SK-N-SH (cell line): ENCODE measurements at regions not wholly inside any gene's neighbourhood (a gene's known extent, or its start where the extent isn't known, plus 50 kb on each side); places are given as distances from the start of the nearest gene placed in this dataset.

Source experiments
- CTCF ChIA-PET: fragments of 300-600, 350-600 bp; formaldehyde crosslinking; extraction: SDS; loops from one replicate; lab custom pipeline; 2021; lab: Yijun Ruan, JAX
- POLR2A ChIA-PET: fragments of 350-600 bp; sonication (Branson Sonifier 250); formaldehyde crosslinking; extraction: SDS; loops from one replicate; lab custom pipeline; 2020; ENCODE audit warnings: antibody characterized with exemption, inconsistent platforms; lab: Yijun Ruan, JAX
- DNase-seq: peaks from one replicate; pipeline ENCODE4 v3.0.0; 2012
- H2AFZ ChIP-seq: fragments of 200-600 bp; sonication (generic); 2 replicates; pipeline ENCODE4 v1.8.1; 2016; ENCODE audit warnings: antibody characterized with exemption, mild to moderate bottlenecking, low read depth
- H3F3A ChIP-seq: fragments of 200-600 bp; sonication (generic); replicated peaks from 2 replicates; pipeline ENCODE3; 2016; ENCODE audit warnings: antibody characterized with exemption, mild to moderate bottlenecking; ENCODE audit not compliant: insufficient read depth
- H3K27ac ChIP-seq, 2 experiments: fragments of 200-500 bp in 1 of 2; fragments of 200-600 bp in 1 of 2; sonication (Bioruptor generic) in 1 of 2; sonication (generic), shearing (Covaris generic) in 1 of 2; 2 replicates each; pipeline versions ENCODE4 v1.5.1 to v1.6.1; 2014 to 2016; ENCODE audit warnings: low read depth in 2 of 2, inconsistent platforms in 1 of 2, low read length in 1 of 2, mild to moderate bottlenecking in 1 of 2, mixed read lengths in 1 of 2
- H3K27me3 ChIP-seq: fragments of 200-600 bp; sonication (generic), shearing (Covaris generic); 2 replicates; pipeline ENCODE4 v1.6.1; 2016; ENCODE audit warnings: mixed run types; ENCODE audit not compliant: insufficient read depth
- H3K36me3 ChIP-seq, 2 experiments: fragments of 200-500 bp in 1 of 2; fragments of 200-600 bp in 1 of 2; sonication (Bioruptor generic) in 1 of 2; sonication (generic) in 1 of 2; replicated peaks in 1 of 2; 2 replicates each; pipeline versions ENCODE3 to v1.5.1; 2014 to 2016; ENCODE audit warnings: low read length in 1 of 2, mild to moderate bottlenecking in 1 of 2; ENCODE audit not compliant: insufficient read depth in 2 of 2, control insufficient read depth in 1 of 2
- H3K4me1 ChIP-seq, 2 experiments: fragments of 200-500 bp in 1 of 2; fragments of 200-600 bp in 1 of 2; sonication (Bioruptor generic) in 1 of 2; sonication (generic), shearing (Covaris generic) in 1 of 2; 2 replicates each; pipeline versions ENCODE4 v1.5.1 to v1.6.1; 2014 to 2016; ENCODE audit warnings: low read depth in 1 of 2, low read length in 1 of 2, mixed run types in 1 of 2; ENCODE audit not compliant: insufficient read depth in 2 of 2, control insufficient read depth in 1 of 2
- H3K4me2 ChIP-seq: fragments of 200-600 bp; sonication (generic), shearing (Covaris generic); 2 replicates; pipeline ENCODE4 v1.6.1; 2017; ENCODE audit warnings: mixed run types
- H3K4me3 ChIP-seq, 2 experiments: fragments of 200-500 bp in 1 of 2; fragments of 200-600 bp in 1 of 2; sonication (Bioruptor generic) in 1 of 2; sonication (generic), shearing (Covaris generic) in 1 of 2; 2 replicates each; pipeline versions ENCODE4 v1.5.1 to v1.8.1; 2014 to 2016; ENCODE audit warnings: low read depth in 2 of 2, inconsistent platforms in 1 of 2, low read length in 1 of 2, mild to moderate bottlenecking in 1 of 2, mixed read lengths in 1 of 2, moderate library complexity in 1 of 2
- H3K79me2 ChIP-seq: fragments of 200-600 bp; sonication (generic); 2 replicates; pipeline ENCODE4 v1.8.1; 2017; ENCODE audit warnings: mild to moderate bottlenecking; ENCODE audit not compliant: insufficient read depth
- H3K9ac ChIP-seq: fragments of 200-600 bp; sonication (generic); 2 replicates; pipeline ENCODE4 v1.6.1; 2017; ENCODE audit warnings: mixed run types
- H3K9me2 ChIP-seq: fragments of 200-600 bp; sonication (generic); 2 replicates; pipeline ENCODE4 v1.6.1; 2017; ENCODE audit warnings: mixed run types
- H3K9me3 ChIP-seq: fragments of 200-600 bp; sonication (generic); 2 replicates; pipeline ENCODE4 v1.6.1; 2017; ENCODE audit warnings: mixed run types, mild to moderate bottlenecking, moderate library complexity
- H4K20me1 ChIP-seq: fragments of 200-600 bp; sonication (generic); 2 replicates; pipeline ENCODE4 v1.6.1; 2017; ENCODE audit warnings: mild to moderate bottlenecking, mixed run types; ENCODE audit not compliant: insufficient read depth
- CTCF ChIP-seq: fragments of 200-600 bp; sonication (generic); IDR thresholded peaks from 2 replicates; pipeline ENCODE4 v1.6.1; 2017; ENCODE audit warnings: antibody characterized with exemption, mild to moderate bottlenecking, moderate library complexity
- EP300 ChIP-seq, 2 experiments: IDR thresholded peaks; 2 replicates each; pipeline versions ENCODE4 v1.4.0 to v1.6.1; 2012; ENCODE audit warnings: borderline replicate concordance in 1 of 2, low read depth in 1 of 2, low read length in 1 of 2
- FOXJ3 ChIP-seq: sonication (generic); formaldehyde crosslinking; IDR thresholded peaks from 2 replicates; pipeline ENCODE4 v1.5.1; 2020; ENCODE audit warnings: mild to moderate bottlenecking, missing genetic modification reagents
- GABPA ChIP-seq: IDR thresholded peaks from 2 replicates; pipeline ENCODE4 v1.4.0; 2012; ENCODE audit warnings: low read depth, mild to moderate bottlenecking
- GATA2 ChIP-seq: sonication (generic); formaldehyde crosslinking; IDR thresholded peaks from 2 replicates; pipeline ENCODE4 v1.5.0; 2020; ENCODE audit warnings: mild to moderate bottlenecking, missing genetic modification reagents
- MEF2A ChIP-seq: IDR thresholded peaks from 2 replicates; pipeline ENCODE4 v1.4.0; 2012; ENCODE audit warnings: low read depth, borderline replicate concordance
- MXI1 ChIP-seq: IDR thresholded peaks from 2 replicates; pipeline ENCODE4 v1.6.1; 2012; ENCODE audit warnings: mild to moderate bottlenecking, low read depth, low read length, improper control_type of control experiment
- POLR2AphosphoS5 ChIP-seq: IDR thresholded peaks from 2 replicates; pipeline ENCODE4 v1.6.1; 2012; ENCODE audit warnings: low read depth, low read length
- RAD21 ChIP-seq: IDR thresholded peaks from 2 replicates; pipeline ENCODE4 v1.6.1; 2012; ENCODE audit warnings: mild to moderate bottlenecking, low read length
- RFX5 ChIP-seq: IDR thresholded peaks from 2 replicates; pipeline ENCODE4 v1.6.1; 2012; ENCODE audit warnings: mild to moderate bottlenecking, improper control_type of control experiment, low read length
- RXRA ChIP-seq: IDR thresholded peaks from 2 replicates; pipeline ENCODE4 v1.4.0; 2012; ENCODE audit warnings: low read depth, mild to moderate bottlenecking, borderline replicate concordance
- TCF12 ChIP-seq: IDR thresholded peaks from 2 replicates; pipeline ENCODE4 v1.4.0; 2012
- USF1 ChIP-seq: IDR thresholded peaks from 2 replicates; pipeline ENCODE4 v1.4.0; 2012; ENCODE audit warnings: low read depth, borderline replicate concordance
- YY1 ChIP-seq: IDR thresholded peaks from 2 replicates; pipeline ENCODE4 v1.4.0; 2012; ENCODE audit warnings: low read depth, mild to moderate bottlenecking
- WGBS: methylation state at CpG from one replicate; pipeline ENCODE4 v1.1.6; 2017; ENCODE audit warnings: low lambda C conversion rate; 5-methylcytosine and 5-hydroxymethylcytosine counted together

DNA sequence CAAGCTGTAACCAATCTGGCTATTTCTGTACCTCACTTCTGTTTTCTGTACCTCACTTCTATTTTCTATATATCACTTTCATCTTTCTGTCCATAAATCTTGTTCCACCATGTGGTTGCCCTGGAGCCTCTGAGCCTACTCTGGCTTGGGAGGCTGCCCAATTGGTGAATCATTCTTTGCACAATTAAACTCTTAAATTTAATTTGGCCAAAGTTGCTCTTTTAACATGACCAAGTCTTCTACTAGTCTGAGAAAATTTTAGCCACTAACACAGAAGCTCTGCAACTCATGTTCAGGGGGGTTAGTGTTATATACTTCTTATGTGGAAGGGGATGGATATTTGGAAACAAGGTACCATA lies 503.5 kb downstream of the KIF20B start:
- H3F3A ChIP-seq, result no peaks in the 10 kb centered on the region
- no peak overlapping the region for H3K9ac ChIP-seq
- no peak overlapping the region for H3K4me2 ChIP-seq
- no peaks in the 10 kb centered on the region for H3K9me3 ChIP-seq
- no peak for TF ChIP-seq RAD21
- TF ChIP-seq POLR2AphosphoS5, result no peak
- no peak for TF ChIP-seq USF1
- no peak for TF ChIP-seq MEF2A
- TF ChIP-seq EP300 (IDR thresholded peaks at IDR 0.05; ENCODE audit: borderline replicate concordance in 1 of 2, low read depth in 1 of 2, low read length in 1 of 2), result no peak
- TF ChIP-seq GABPA, result no peak
- TF ChIP-seq CTCF, result no peak
- TF ChIP-seq YY1, result no peak
- TF ChIP-seq FOXJ3 (CRISPR knock-in tag), result no peak
- TF ChIP-seq, all 33 proteins: peak for 0
- Histone ChIP-seq H3K36me3 (no peaks in the 10 kb centered on the region), H3K4me1 (no peaks in the 10 kb centered on the region), H4K20me1 (no peaks in the 10 kb centered on the region), H2AFZ (no peak overlapping the region), H3K9me2 (no peaks in the 10 kb centered on the region), H3K79me2 (no peaks in the 10 kb centered on the region), H3K27ac (no peak overlapping the region), H3K4me3 (no peak overlapping the region), H3K27me3 (no peaks in the 10 kb centered on the region)
- CTCF ChIA-PET, result no interaction called here
- DNase-seq, result no peak
- POLR2A ChIA-PET, result no interaction called here

DNA sequence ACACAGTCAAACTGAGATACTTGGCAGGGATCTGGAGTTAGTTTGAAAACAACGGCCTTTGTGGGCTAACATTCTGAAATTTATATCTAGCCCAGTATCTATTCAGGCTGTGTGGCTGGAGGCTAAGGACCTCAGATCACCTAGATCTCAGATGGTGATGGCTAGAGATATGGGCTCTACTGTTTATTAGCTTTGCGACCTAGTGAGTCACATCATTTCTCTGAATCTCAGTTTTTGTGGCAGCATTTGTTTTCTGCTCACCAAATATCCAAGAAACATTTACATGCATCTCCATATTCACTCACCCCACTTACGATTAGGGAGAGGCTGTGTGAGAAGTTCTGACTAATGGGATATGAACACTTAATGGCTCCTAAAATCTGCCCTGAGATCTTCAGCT lies 503.9 kb downstream of the KIF20B start:
- Histone ChIP-seq H3K79me2 (no peaks in the 10 kb centered on the region), H4K20me1 (no peaks in the 10 kb centered on the region), H3K4me2 (no peak overlapping the region), H3K9ac (no peak overlapping the region), H3K9me2 (no peaks in the 10 kb centered on the region), H3K4me1 (no peaks in the 10 kb centered on the region), H3F3A (no peaks in the 10 kb centered on the region), H2AFZ (no peak overlapping the region), H3K9me3 (no peaks in the 10 kb centered on the region), H3K27me3 (no peaks in the 10 kb centered on the region), H3K27ac (no peak overlapping the region), H3K4me3 (no peak overlapping the region), H3K36me3 (no peaks in the 10 kb centered on the region)
- TF ChIP-seq GATA2 (CRISPR knock-in tag) (no peak), RAD21 (no peak), MXI1 (no peak), RFX5 (no peak), TCF12 (no peak), RXRA (no peak)
- DNase-seq, result no peak
- WGBS, result 18% methylated on average over 3 of the region's 3 CpGs
- ChIA-PET CTCF (no interaction called here), POLR2A (no interaction called here)
